ENCODE measurements at regions not wholly inside any gene's neighbourhood (a gene's known extent, or its start where the extent isn't known, plus 50 kb on each side); places are given as distances from the start of the nearest gene placed in this dataset.

DNA sequence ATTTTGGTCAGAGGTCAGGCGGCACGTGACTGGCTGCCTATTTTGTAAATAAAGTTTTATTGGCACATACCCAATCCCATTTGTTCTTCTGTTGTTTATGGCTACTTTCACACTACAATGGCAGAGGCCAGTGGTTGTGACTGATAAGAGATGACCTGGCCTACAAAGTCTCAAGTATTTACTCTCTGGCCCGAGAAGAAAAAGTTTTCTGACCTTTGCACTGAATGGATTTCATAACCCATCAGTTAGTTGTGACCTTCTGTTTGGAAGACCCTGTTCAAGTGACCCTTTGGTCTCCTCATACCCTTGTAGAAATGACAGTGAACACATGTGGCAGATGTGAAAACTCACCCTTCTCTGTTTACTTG lies 121.4 kb upstream of the MGAT5 start (continued):
- TF ChIP-seq, protein P1, sequence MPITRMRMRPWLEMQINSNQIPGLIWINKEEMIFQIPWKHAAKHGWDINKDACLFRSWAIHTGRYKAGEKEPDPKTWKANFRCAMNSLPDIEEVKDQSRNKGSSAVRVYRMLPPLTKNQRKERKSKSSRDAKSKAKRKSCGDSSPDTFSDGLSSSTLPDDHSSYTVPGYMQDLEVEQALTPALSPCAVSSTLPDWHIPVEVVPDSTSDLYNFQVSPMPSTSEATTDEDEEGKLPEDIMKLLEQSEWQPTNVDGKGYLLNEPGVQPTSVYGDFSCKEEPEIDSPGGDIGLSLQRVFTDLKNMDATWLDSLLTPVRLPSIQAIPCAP (CRISPR knock-in tag; IDR thresholded peaks at IDR 0.05; ENCODE audit: borderline replicate concordance) = no peak
- TF ChIP-seq POLR3G (IDR thresholded peaks at IDR 0.05; ENCODE audit: extremely low read depth, insufficient read length, insufficient replicate concordance) (no peak), TBL1XR1 (IDR thresholded peaks at IDR 0.05; ENCODE audit: low read length in 2 of 2) (peak in 1 of 2 experiments; percentile 61; a peak in 2 of 4 replicates), DIDO1 (tag; IDR thresholded peaks at IDR 0.05; ENCODE audit: low read depth) (0 out of 2 replicates have a peak, but pooled peaks have one; percentile 34), CCNT2 (IDR thresholded peaks at IDR 0.05; ENCODE audit: borderline replicate concordance, extremely low read depth, insufficient read length, low read depth, low read length) (no peak), GATA2 (CRISPR knock-in tag; IDR thresholded peaks at IDR 0.05) (peak; percentile 62), ZNF644 (tag; IDR thresholded peaks at IDR 0.05; ENCODE audit: low read depth) (peak; percentile 58; the same call in 1 of the 2 replicates), MED1 (CRISPR knock-in tag; IDR thresholded peaks at IDR 0.05; ENCODE audit: borderline replicate concordance) (no peak), ETS2 (tag; IDR thresholded peaks at IDR 0.05; ENCODE audit: borderline replicate concordance, poor library complexity, severe bottlenecking) (no peak), LARP7 (IDR thresholded peaks at IDR 0.05) (no peak), XRCC3 (IDR thresholded peaks at IDR 0.05) (no peak), NR2C2 (CRISPR knock-in tag; IDR thresholded peaks at IDR 0.05) (no peak), NR2C2 (tag; IDR thresholded peaks at IDR 0.05) (peak; percentile 94), MEF2A (IDR thresholded peaks at IDR 0.05; ENCODE audit: control insufficient read depth, low read depth, low read length) (no peak), ILF3 (IDR thresholded peaks at IDR 0.05; ENCODE audit: borderline replicate concordance) (no peak), PHF21A (IDR thresholded peaks at IDR 0.05; ENCODE audit: borderline replicate concordance, low read depth) (no peak), ARID1B (IDR thresholded peaks at IDR 0.05) (peak; percentile 77), ZNF695 (CRISPR knock-in tag; IDR thresholded peaks at IDR 0.05) (no peak)
- TF ChIP-seq, protein P2, sequence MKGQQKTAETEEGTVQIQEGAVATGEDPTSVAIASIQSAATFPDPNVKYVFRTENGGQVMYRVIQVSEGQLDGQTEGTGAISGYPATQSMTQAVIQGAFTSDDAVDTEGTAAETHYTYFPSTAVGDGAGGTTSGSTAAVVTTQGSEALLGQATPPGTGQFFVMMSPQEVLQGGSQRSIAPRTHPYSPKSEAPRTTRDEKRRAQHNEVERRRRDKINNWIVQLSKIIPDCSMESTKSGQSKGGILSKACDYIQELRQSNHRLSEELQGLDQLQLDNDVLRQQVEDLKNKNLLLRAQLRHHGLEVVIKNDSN (CRISPR knock-in tag; IDR thresholded peaks at IDR 0.05) = peak; percentile 91
- TF ChIP-seq, protein P3, sequence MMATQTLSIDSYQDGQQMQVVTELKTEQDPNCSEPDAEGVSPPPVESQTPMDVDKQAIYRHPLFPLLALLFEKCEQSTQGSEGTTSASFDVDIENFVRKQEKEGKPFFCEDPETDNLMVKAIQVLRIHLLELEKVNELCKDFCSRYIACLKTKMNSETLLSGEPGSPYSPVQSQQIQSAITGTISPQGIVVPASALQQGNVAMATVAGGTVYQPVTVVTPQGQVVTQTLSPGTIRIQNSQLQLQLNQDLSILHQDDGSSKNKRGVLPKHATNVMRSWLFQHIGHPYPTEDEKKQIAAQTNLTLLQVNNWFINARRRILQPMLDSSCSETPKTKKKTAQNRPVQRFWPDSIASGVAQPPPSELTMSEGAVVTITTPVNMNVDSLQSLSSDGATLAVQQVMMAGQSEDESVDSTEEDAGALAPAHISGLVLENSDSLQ (IDR thresholded peaks at IDR 0.05) = no peak
- TF ChIP-seq, protein P4, sequence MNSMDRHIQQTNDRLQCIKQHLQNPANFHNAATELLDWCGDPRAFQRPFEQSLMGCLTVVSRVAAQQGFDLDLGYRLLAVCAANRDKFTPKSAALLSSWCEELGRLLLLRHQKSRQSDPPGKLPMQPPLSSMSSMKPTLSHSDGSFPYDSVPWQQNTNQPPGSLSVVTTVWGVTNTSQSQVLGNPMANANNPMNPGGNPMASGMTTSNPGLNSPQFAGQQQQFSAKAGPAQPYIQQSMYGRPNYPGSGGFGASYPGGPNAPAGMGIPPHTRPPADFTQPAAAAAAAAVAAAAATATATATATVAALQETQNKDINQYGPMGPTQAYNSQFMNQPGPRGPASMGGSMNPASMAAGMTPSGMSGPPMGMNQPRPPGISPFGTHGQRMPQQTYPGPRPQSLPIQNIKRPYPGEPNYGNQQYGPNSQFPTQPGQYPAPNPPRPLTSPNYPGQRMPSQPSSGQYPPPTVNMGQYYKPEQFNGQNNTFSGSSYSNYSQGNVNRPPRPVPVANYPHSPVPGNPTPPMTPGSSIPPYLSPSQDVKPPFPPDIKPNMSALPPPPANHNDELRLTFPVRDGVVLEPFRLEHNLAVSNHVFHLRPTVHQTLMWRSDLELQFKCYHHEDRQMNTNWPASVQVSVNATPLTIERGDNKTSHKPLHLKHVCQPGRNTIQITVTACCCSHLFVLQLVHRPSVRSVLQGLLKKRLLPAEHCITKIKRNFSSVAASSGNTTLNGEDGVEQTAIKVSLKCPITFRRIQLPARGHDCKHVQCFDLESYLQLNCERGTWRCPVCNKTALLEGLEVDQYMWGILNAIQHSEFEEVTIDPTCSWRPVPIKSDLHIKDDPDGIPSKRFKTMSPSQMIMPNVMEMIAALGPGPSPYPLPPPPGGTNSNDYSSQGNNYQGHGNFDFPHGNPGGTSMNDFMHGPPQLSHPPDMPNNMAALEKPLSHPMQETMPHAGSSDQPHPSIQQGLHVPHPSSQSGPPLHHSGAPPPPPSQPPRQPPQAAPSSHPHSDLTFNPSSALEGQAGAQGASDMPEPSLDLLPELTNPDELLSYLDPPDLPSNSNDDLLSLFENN (IDR thresholded peaks at IDR 0.05; ENCODE audit: low read depth in 2 of 2, low read length in 2 of 2) = peak in 1 of 2 experiments; percentile 37; a peak in 2 of 4 replicates
- TF ChIP-seq, protein P5, sequence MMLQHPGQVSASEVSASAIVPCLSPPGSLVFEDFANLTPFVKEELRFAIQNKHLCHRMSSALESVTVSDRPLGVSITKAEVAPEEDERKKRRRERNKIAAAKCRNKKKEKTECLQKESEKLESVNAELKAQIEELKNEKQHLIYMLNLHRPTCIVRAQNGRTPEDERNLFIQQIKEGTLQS (IDR thresholded peaks at IDR 0.05) = peak; percentile 31; the same call in 1 of the 2 replicates
- TF ChIP-seq, protein P5 (CRISPR knock-in tag; conservative IDR thresholded peaks at IDR 0.05) = no peak
